ENCODE measurements at regions not wholly inside any gene's neighbourhood (a gene's known extent, or its start where the extent isn't known, plus 50 kb on each side); places are given as distances from the start of the nearest gene placed in this dataset.
A peak's percentile ranks its signal among the peaks of the same experiment; 100 is the strongest.

- dilution Hi-C loops (cut with HindIII; ENCODE audit: low sequenced_read_pairs, unreplicated experiment) = no loop called here
- Histone ChIP-seq H3K36me3 (ENCODE audit: control insufficient read depth, insufficient read depth, low read length) (no peaks in the 10 kb centered on the region), H4K8ac (ENCODE audit: low read depth in 2 of 2, low read length in 2 of 2) (peak overlapping the region in 1 of 2 experiments; percentile 47; a peak in 1 of 4 replicates), H3K79me1 (ENCODE audit: low read depth in 1 of 2, low read length in 2 of 2) (no peaks in the 10 kb centered on the region), H3K23ac (ENCODE audit: low read depth, low read length) (no peak overlapping the region), H3K9ac (ENCODE audit: low read depth, low read length) (no peak overlapping the region), H2AK5ac (ENCODE audit: low read depth, low read length) (no peak overlapping the region), H3K4me1 (ENCODE audit: control insufficient read depth, insufficient read depth, low read length) (peaks cover 2% of the 10 kb centered on the region; the same call in 1 of the 2 replicates), H2BK120ac (ENCODE audit: low read depth, low read length) (no peak overlapping the region), H4K20me1 (ENCODE audit: insufficient read depth, low read length) (no peaks in the 10 kb centered on the region), H3K4me3 (ENCODE audit: insufficient read depth, low read depth, low read length) (no peak overlapping the region), H3K27me3 (ENCODE audit: control insufficient read depth, insufficient read depth, low read length) (no peaks in the 10 kb centered on the region), H3K27ac (ENCODE audit: insufficient read depth, low read length) (no peak overlapping the region), H3K9me3 (ENCODE audit: control insufficient read depth, insufficient read depth, low read length) (no peaks in the 10 kb centered on the region), H2AK9ac (replicated peaks; ENCODE audit: low read depth, low read length, poor library complexity) (no peak overlapping the region), H3K9me1 (ENCODE audit: insufficient read depth, low read length) (no peaks in the 10 kb centered on the region), H3K56ac (ENCODE audit: extremely low read depth, insufficient read depth, low read length) (no peak overlapping the region), H2AFZ (replicated peaks; ENCODE audit: low read length, poor library complexity) (no peak overlapping the region), H3K4me2 (ENCODE audit: low read depth, low read length) (peak overlapping the region; percentile 2; the same call in 1 of the 2 replicates), H3K4ac (ENCODE audit: low read depth, low read length) (no peak overlapping the region; the same call in 1 of the 2 replicates), H4K5ac (ENCODE audit: low read depth, low read length) (peak overlapping the region; percentile 53; the same call in 1 of the 2 replicates), H4K91ac (ENCODE audit: insufficient read depth, low read depth, low read length) (no peak overlapping the region), H3K18ac (ENCODE audit: low read depth, low read length) (peak overlapping the region; percentile 92; the same call in 1 of the 2 replicates), H2BK15ac (ENCODE audit: low read depth, low read length) (no peak overlapping the region), H2BK20ac (ENCODE audit: low read depth, low read length) (peak overlapping the region; percentile 20; the same call in 1 of the 2 replicates), H3K14ac (replicated peaks; ENCODE audit: low read depth, low read length) (no peak overlapping the region), H2BK5ac (ENCODE audit: low read depth, low read length, poor library complexity, severe bottlenecking) (peak overlapping the region; percentile 34)
- DNase-seq = peak; percentile 77
- WGBS, 2 experiments (ENCODE audit: extremely low coverage in 2 of 2, insufficient read length in 1 of 2) = no CpG with 5 or more reads among the region's 6 CpGs
- CTCF ChIA-PET = interaction anchor here (3.1 kb wide), 1 partner anchor 12 kb away, joined by 10 read pairs; no protein-coding TSS in a partner anchor
- intact Hi-C loops (cut with micrococcal nuclease) = no loop called here
- in situ Hi-C loops (cut with MboI; ENCODE audit: low sequenced_read_pairs) = no loop called here
- TF ChIP-seq FOS (IDR thresholded peaks at IDR 0.05; ENCODE audit: low read depth, low read length) (no peak), MAZ (IDR thresholded peaks at IDR 0.05; ENCODE audit: borderline replicate concordance, low read depth, low read length) (peak; percentile 39; the same call in 1 of the 2 replicates), ELK1 (IDR thresholded peaks at IDR 0.05; ENCODE audit: borderline replicate concordance, low read depth, low read length) (no peak), RCOR1 (IDR thresholded peaks at IDR 0.05; ENCODE audit: insufficient replicate concordance, low read length) (no peak), MXI1 (IDR thresholded peaks at IDR 0.05; ENCODE audit: borderline replicate concordance, low read depth, low read length) (0 out of 2 replicates have a peak, but pooled peaks have one; percentile 29), CTCF (conservative IDR thresholded peaks at IDR 0.05; ENCODE audit: low read depth, low read length) (no peak), BHLHE40 (IDR thresholded peaks at IDR 0.05; ENCODE audit: low read depth, low read length) (no peak), USF2 (IDR thresholded peaks at IDR 0.05; ENCODE audit: low read depth, low read length) (no peak), CHD1 (IDR thresholded peaks at IDR 0.05; ENCODE audit: low read depth, low read length) (no peak), CEBPB (IDR thresholded peaks at IDR 0.05; ENCODE audit: low read depth, low read length) (no peak; the same call in 1 of the 2 replicates), RFX5 (IDR thresholded peaks at IDR 0.05; ENCODE audit: low read depth, low read length) (no peak)
- BruUV-seq (replicated peaks) = no TSS peak
- peak; percentile 72 for ATAC-seq (ENCODE audit: low read depth)
- POLR2A ChIA-PET (ENCODE audit: unreplicated experiment) = interaction anchor here (0.6 kb wide), 1 partner anchor 62 kb away, joined by 3 read pairs; no protein-coding TSS in a partner anchor
These were observed 99.9 kb downstream of the CD200R1L start for GRCh38 chr3:112746675-112747280.

All from IMR-90 (cell line).